K562 (cell line): ENCODE measurements at regions not wholly inside any gene's neighbourhood (a gene's known extent, or its start where the extent isn't known, plus 50 kb on each side); places are given as distances from the start of the nearest gene placed in this dataset.

Source experiments
- EGR1 ChIP-seq: fragments of 450-650 bp; conservative IDR thresholded peaks from 2 replicates; pipeline ENCODE4 v1.6.1; 2017; ENCODE audit warnings: mild to moderate bottlenecking
- EZH2 ChIP-seq: IDR thresholded peaks from 2 replicates; pipeline ENCODE4 v1.6.1; 2012; ENCODE audit warnings: low read depth, mild to moderate bottlenecking, inconsistent platforms, low read length, borderline replicate concordance
- NR1H2 ChIP-seq: sonication (generic); formaldehyde crosslinking; IDR thresholded peaks from 2 replicates; pipeline ENCODE4 v1.4.0; 2020; ENCODE audit warnings: mild to moderate bottlenecking, missing genetic modification reagents
- RERE ChIP-seq: sonication (generic); formaldehyde crosslinking; IDR thresholded peaks from 2 replicates; pipeline ENCODE4 v1.8.0; 2023; ENCODE audit warnings: missing genetic modification reagents, mild to moderate bottlenecking, borderline replicate concordance
- TF ChIP-seq, protein P1 (sequence below), 2 experiments: fragments of 150-350 bp in 1 of 2; IDR thresholded peaks; 2 replicates each; pipeline ENCODE4 v1.6.1; 2012 to 2016; ENCODE audit warnings: low read depth in 2 of 2, low read length in 2 of 2, mild to moderate bottlenecking in 1 of 2, moderate library complexity in 1 of 2
- TF ChIP-seq, protein P2 (sequence below), 3 experiments: IDR thresholded peaks in 2 of 3; conservative IDR thresholded peaks in 1 of 3; 2 replicates each; pipeline ENCODE4 v1.5.1; 2011 to 2012; ENCODE audit warnings: low read length in 3 of 3, mild to moderate bottlenecking in 3 of 3, control low read depth in 2 of 3, improper control_type of control experiment in 1 of 3, inconsistent platforms in 1 of 3, low read depth in 1 of 3, mixed read lengths in 1 of 3, moderate library complexity in 1 of 3; ENCODE audit not compliant: insufficient read depth in 2 of 3

DNA sequence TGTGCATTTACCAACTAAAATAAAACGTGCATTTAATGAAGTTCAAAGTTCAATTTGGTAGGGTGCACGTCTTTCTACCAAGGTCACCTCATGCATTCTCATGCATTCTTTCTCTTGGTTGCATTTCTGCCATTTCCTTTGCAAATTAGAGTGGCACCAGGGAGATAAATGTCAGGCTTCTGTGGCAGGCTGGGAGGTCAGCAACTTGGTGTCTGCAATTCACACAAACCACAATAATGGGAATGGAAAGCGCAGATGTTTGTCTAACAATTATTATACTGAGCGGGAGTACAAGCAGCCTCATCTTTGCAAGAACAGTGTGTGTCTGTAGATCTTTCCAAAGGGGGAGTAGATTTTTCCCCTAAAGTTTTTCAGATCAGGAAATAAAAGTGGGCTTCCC, 411.7 kb downstream of the DMRT2 start:
- TF ChIP-seq EGR1: no peak
- no peak for TF ChIP-seq RERE
- no peak for TF ChIP-seq EZH2
- TF ChIP-seq, protein P1, sequence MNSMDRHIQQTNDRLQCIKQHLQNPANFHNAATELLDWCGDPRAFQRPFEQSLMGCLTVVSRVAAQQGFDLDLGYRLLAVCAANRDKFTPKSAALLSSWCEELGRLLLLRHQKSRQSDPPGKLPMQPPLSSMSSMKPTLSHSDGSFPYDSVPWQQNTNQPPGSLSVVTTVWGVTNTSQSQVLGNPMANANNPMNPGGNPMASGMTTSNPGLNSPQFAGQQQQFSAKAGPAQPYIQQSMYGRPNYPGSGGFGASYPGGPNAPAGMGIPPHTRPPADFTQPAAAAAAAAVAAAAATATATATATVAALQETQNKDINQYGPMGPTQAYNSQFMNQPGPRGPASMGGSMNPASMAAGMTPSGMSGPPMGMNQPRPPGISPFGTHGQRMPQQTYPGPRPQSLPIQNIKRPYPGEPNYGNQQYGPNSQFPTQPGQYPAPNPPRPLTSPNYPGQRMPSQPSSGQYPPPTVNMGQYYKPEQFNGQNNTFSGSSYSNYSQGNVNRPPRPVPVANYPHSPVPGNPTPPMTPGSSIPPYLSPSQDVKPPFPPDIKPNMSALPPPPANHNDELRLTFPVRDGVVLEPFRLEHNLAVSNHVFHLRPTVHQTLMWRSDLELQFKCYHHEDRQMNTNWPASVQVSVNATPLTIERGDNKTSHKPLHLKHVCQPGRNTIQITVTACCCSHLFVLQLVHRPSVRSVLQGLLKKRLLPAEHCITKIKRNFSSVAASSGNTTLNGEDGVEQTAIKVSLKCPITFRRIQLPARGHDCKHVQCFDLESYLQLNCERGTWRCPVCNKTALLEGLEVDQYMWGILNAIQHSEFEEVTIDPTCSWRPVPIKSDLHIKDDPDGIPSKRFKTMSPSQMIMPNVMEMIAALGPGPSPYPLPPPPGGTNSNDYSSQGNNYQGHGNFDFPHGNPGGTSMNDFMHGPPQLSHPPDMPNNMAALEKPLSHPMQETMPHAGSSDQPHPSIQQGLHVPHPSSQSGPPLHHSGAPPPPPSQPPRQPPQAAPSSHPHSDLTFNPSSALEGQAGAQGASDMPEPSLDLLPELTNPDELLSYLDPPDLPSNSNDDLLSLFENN (IDR thresholded peaks at IDR 0.05; ENCODE audit: low read depth in 2 of 2, low read length in 2 of 2): no peak
- no peak for TF ChIP-seq NR1H2 (CRISPR knock-in tag)
- TF ChIP-seq, protein P2, sequence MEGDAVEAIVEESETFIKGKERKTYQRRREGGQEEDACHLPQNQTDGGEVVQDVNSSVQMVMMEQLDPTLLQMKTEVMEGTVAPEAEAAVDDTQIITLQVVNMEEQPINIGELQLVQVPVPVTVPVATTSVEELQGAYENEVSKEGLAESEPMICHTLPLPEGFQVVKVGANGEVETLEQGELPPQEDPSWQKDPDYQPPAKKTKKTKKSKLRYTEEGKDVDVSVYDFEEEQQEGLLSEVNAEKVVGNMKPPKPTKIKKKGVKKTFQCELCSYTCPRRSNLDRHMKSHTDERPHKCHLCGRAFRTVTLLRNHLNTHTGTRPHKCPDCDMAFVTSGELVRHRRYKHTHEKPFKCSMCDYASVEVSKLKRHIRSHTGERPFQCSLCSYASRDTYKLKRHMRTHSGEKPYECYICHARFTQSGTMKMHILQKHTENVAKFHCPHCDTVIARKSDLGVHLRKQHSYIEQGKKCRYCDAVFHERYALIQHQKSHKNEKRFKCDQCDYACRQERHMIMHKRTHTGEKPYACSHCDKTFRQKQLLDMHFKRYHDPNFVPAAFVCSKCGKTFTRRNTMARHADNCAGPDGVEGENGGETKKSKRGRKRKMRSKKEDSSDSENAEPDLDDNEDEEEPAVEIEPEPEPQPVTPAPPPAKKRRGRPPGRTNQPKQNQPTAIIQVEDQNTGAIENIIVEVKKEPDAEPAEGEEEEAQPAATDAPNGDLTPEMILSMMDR (IDR thresholded peaks at IDR 0.05 in 2 of 3, conservative IDR thresholded peaks at IDR 0.05 in 1 of 3; ENCODE audit: insufficient read depth in 2 of 3, low read depth in 1 of 3, low read length in 3 of 3): no peak
